Colonic mucosa (tissue), 4 donors: ENCODE measurements at regions not wholly inside any gene's neighbourhood (a gene's known extent, or its start where the extent isn't known, plus 50 kb on each side); places are given as distances from the start of the nearest gene placed in this dataset.

Experiments
- DNase-seq: peaks from one replicate; pipeline ENCODE4 v3.0.0-alpha.2; 2020
- H3K27ac ChIP-seq: fragments of 200-600 bp; one replicate; pipeline ENCODE4 v1.8.0; 2021
- H3K27me3 ChIP-seq: fragments of 200-600 bp; one replicate; pipeline ENCODE4 v1.8.0; 2021
- H3K36me3 ChIP-seq: fragments of 200-600 bp; one replicate; pipeline ENCODE4 v1.8.0; 2021
- H3K4me1 ChIP-seq: fragments of 200-600 bp; one replicate; pipeline ENCODE4 v1.8.0; 2021; ENCODE audit warnings: mild to moderate bottlenecking
- H3K4me3 ChIP-seq: fragments of 200-600 bp; one replicate; pipeline ENCODE4 v1.8.0; 2021
- H3K9ac ChIP-seq, 2 donors: one replicate each; pipeline ENCODE4 v1.7.0; 2013; ENCODE audit warnings: control low read depth in 2 of 2, low read depth in 2 of 2, low read length in 2 of 2
- H3K9me3 ChIP-seq: fragments of 200-600 bp; one replicate; pipeline ENCODE4 v1.8.0; 2021
- intact Hi-C: fragments of 100-400 bp; cut with DNase I; formaldehyde crosslinking; loops from one replicate; pipeline ENCODE4 v1.14.1; 2022
- TF ChIP-seq, protein P1 (sequence below): fragments of 200-600 bp; IDR thresholded peaks from one replicate; pipeline ENCODE4 v1.8.0; 2022; ENCODE audit warnings: antibody characterized with exemption, mild to moderate bottlenecking
- donor health status: healthy.
- donor health status: DM: no; HTN: no; CAD: no.
- donor health status: DM: no; HTN: no; CAD: no.

DNA sequence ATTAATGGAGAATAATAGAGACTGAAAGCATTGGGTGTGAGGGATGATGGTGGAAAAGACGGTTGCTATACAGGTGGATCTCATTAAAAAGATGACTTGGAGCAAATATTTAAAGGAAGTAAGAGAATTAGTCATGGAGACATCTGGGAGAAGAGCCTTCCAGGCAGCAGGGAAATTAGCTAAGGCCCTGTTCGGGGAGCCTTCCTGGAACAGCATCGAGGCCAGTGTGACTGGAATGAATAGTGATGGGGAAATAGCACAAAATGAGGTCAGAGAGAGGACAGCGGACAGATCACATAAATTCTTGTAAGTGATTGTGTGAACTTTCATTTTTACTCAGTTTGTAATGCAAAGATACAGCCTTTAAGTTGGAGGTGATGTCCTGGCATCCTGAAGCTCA lies 842.3 kb downstream of the SLC6A15 start:
- TF ChIP-seq, protein P1, sequence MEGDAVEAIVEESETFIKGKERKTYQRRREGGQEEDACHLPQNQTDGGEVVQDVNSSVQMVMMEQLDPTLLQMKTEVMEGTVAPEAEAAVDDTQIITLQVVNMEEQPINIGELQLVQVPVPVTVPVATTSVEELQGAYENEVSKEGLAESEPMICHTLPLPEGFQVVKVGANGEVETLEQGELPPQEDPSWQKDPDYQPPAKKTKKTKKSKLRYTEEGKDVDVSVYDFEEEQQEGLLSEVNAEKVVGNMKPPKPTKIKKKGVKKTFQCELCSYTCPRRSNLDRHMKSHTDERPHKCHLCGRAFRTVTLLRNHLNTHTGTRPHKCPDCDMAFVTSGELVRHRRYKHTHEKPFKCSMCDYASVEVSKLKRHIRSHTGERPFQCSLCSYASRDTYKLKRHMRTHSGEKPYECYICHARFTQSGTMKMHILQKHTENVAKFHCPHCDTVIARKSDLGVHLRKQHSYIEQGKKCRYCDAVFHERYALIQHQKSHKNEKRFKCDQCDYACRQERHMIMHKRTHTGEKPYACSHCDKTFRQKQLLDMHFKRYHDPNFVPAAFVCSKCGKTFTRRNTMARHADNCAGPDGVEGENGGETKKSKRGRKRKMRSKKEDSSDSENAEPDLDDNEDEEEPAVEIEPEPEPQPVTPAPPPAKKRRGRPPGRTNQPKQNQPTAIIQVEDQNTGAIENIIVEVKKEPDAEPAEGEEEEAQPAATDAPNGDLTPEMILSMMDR = no peak
- intact Hi-C loops = no loop called here
- Histone ChIP-seq H3K4me1 (no peaks in the 10 kb centered on the region), H3K27ac (no peak overlapping the region), H3K27me3 (no peaks in the 10 kb centered on the region), H3K4me3 (no peak overlapping the region), H3K9me3 (no peaks in the 10 kb centered on the region), H3K9ac (no peak overlapping the region), H3K36me3 (no peaks in the 10 kb centered on the region)
- DNase-seq = peak; percentile 15

DNA sequence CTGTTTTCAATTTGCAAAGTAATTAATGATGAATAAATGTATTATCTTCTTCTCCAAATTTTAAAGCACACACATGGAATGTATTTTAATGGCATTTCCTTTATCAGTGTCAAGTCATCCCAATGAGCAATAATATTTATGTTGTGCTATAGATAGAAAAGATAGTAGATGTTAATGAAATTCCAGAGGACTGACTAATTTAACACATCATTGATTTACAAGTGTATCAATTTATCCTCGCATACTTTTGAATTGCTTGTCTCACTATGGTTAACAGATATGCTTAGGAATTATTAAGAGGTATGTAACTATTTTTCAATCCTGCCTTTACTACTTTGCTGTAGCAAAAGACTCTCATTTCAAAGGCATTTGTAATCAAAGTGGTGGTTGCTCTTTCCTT lies 842.9 kb downstream of the SLC6A15 start:
- no peak overlapping the region for H3K9ac ChIP-seq
- no peaks in the 10 kb centered on the region for H3K27me3 ChIP-seq
- DNase-seq = no peak
- no peaks in the 10 kb centered on the region for H3K4me1 ChIP-seq
- no peaks in the 10 kb centered on the region for H3K36me3 ChIP-seq
- intact Hi-C loops = no loop called here
- H3K27ac ChIP-seq = no peak overlapping the region
- H3K9me3 ChIP-seq = no peaks in the 10 kb centered on the region
- TF ChIP-seq, protein P1 = no peak
- no peak overlapping the region for H3K4me3 ChIP-seq

DNA sequence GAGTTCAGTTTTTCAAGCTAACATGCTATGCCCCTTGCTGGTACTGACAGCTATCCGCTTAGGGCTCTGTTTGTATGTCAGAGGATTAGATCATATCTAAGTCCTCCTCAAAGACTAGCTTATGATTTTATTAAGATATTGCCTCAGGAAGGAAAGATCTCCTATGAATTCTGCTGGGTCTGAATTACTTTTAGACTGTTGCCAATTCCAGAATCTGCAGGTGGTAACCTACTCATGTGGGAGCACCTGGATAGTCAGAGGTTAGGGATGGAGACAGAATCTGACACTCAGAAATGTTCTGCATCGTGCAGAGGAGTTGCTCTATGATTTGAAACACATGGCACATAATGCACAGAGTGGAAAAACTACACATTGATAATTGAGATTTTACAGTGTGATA lies 843.4 kb downstream of the SLC6A15 start:
- H3K27ac ChIP-seq = no peak overlapping the region
- no peak overlapping the region for H3K9ac ChIP-seq
- no peak for DNase-seq
- no peaks in the 10 kb centered on the region for H3K9me3 ChIP-seq
- H3K36me3 ChIP-seq = no peaks in the 10 kb centered on the region
- intact Hi-C loops = no loop called here
- H3K27me3 ChIP-seq = no peaks in the 10 kb centered on the region
- TF ChIP-seq, protein P1 = no peak
- H3K4me1 ChIP-seq = no peaks in the 10 kb centered on the region
- no peak overlapping the region for H3K4me3 ChIP-seq

DNA sequence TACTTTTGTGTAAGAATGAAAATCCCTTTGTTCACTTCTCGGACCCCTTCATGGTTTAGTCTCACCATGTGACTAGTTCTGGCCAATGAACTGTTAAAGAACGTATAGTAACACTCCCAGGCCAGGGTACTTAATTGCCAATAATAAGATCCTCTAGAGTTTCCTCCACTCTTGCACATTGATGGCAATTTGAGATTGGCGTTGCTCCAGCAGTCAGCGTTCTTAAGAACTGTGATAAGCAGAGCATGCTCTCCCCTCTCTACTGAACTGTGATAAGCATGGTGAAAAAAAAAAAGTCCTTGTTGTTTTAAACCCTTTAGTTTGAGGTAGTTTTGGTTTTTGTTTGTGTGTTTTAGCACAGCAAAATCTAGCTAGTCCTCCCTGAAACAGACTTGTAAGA lies 854.5 kb downstream of the SLC6A15 start:
- TF ChIP-seq, protein P1 = no peak
- intact Hi-C loops = no loop called here
- no peak for DNase-seq
- Histone ChIP-seq H3K27ac (no peak overlapping the region), H3K4me1 (no peaks in the 10 kb centered on the region), H3K9me3 (no peaks in the 10 kb centered on the region), H3K9ac (no peak overlapping the region), H3K27me3 (no peaks in the 10 kb centered on the region), H3K36me3 (no peaks in the 10 kb centered on the region), H3K4me3 (no peak overlapping the region)

DNA sequence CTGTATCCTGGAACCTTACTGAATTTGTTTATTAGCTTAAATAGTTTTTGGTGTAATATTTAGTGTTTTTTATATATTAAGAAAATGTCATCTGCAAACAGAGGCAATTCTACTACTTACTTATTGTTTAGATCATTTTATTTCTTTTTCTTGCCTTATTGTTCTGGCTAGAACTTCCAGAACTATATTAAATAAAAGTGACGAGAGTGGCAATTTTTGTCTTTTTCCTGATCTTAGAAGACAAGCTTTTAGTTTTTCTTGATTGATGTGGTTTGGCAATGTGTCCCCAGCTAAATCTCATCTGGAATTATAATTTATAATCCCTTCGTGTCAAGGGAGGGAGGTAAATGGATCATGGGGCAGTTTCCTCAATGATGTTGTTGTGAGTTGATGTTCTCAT lies 857.8 kb downstream of the SLC6A15 start:
- intact Hi-C loops = no loop called here
- TF ChIP-seq, protein P1 = no peak
- Histone ChIP-seq H3K9me3 (no peaks in the 10 kb centered on the region), H3K27me3 (no peaks in the 10 kb centered on the region), H3K4me1 (no peaks in the 10 kb centered on the region), H3K9ac (no peak overlapping the region), H3K4me3 (no peak overlapping the region), H3K27ac (no peak overlapping the region), H3K36me3 (no peaks in the 10 kb centered on the region)
- DNase-seq = no peak

DNA sequence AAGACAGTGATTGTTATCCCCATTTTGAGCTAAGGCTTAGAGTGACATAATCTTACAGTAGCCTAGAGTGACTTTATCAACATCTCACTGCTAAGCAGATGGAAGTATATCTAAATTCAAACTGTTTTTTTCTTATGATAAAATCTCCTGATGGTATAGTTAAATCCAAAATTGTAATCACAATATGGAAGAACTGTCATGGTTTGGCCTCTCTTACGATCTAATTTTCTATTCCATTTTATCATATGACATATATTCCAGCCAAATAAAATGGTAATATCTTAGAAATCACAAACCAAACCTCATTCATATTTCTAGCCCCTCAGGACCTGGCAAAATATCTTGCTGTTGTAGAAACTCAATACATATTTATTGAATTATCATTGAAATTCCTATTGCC lies 864.7 kb downstream of the SLC6A15 start:
- Histone ChIP-seq H3K4me1 (no peaks in the 10 kb centered on the region), H3K36me3 (no peaks in the 10 kb centered on the region), H3K4me3 (no peak overlapping the region), H3K9me3 (no peaks in the 10 kb centered on the region), H3K27me3 (no peaks in the 10 kb centered on the region), H3K9ac (no peak overlapping the region), H3K27ac (no peak overlapping the region)
- no peak for DNase-seq
- TF ChIP-seq, protein P1 = no peak
- intact Hi-C loops = no loop called here
